Gastroesophageal sphincter (tissue), 3 donors: ENCODE measurements at regions not wholly inside any gene's neighbourhood (a gene's known extent, or its start where the extent isn't known, plus 50 kb on each side); places are given as distances from the start of the nearest gene placed in this dataset.

Experiments
- EP300 ChIP-seq: sonication (generic); formaldehyde crosslinking; IDR thresholded peaks from one replicate; pipeline ENCODE4 v1.6.1; 2017; ENCODE audit warnings: antibody characterized with exemption, mild to moderate bottlenecking
- POLR2A ChIP-seq, 2 donors: fragments of 450-650 bp; IDR thresholded peaks; one replicate each; pipeline ENCODE4 v1.6.1; 2017; ENCODE audit warnings: antibody characterized with exemption in 2 of 2, mild to moderate bottlenecking in 2 of 2, moderate library complexity in 1 of 2
- POLR2AphosphoS5 ChIP-seq: sonication (generic); formaldehyde crosslinking; IDR thresholded peaks from one replicate; pipeline ENCODE4 v1.6.1; 2017; ENCODE audit warnings: antibody characterized with exemption
- TF ChIP-seq, protein P1 (sequence below), 4 experiments: fragments of 200-600 bp in 2 of 4; fragments of 450-650 bp in 2 of 4; sonication (generic) in 1 of 4; IDR thresholded peaks; one replicate each; pipeline ENCODE4 v1.5.1; 2017 to 2019; ENCODE audit warnings: antibody characterized with exemption in 4 of 4, mild to moderate bottlenecking in 2 of 4, moderate library complexity in 2 of 4

GRCh38 chr2:236882930-236883329 lies 202.8 kb upstream of the COPS8 start:
- TF ChIP-seq, protein P1, sequence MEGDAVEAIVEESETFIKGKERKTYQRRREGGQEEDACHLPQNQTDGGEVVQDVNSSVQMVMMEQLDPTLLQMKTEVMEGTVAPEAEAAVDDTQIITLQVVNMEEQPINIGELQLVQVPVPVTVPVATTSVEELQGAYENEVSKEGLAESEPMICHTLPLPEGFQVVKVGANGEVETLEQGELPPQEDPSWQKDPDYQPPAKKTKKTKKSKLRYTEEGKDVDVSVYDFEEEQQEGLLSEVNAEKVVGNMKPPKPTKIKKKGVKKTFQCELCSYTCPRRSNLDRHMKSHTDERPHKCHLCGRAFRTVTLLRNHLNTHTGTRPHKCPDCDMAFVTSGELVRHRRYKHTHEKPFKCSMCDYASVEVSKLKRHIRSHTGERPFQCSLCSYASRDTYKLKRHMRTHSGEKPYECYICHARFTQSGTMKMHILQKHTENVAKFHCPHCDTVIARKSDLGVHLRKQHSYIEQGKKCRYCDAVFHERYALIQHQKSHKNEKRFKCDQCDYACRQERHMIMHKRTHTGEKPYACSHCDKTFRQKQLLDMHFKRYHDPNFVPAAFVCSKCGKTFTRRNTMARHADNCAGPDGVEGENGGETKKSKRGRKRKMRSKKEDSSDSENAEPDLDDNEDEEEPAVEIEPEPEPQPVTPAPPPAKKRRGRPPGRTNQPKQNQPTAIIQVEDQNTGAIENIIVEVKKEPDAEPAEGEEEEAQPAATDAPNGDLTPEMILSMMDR (IDR thresholded peaks at IDR 0.05) = no peak
- TF ChIP-seq POLR2A (IDR thresholded peaks at IDR 0.05) (no peak), EP300 (no peak), POLR2AphosphoS5 (no peak)
